Vagina (tissue), 2 donors: ENCODE measurements at regions not wholly inside any gene's neighbourhood (a gene's known extent, or its start where the extent isn't known, plus 50 kb on each side); places are given as distances from the start of the nearest gene placed in this dataset.

Experiments used
- DNase-seq, 2 donors: peaks; one replicate each; pipeline ENCODE4 v3.0.0-alpha.2; 2017; ENCODE audit errors: extremely low spot score in 2 of 2
- H3K27ac ChIP-seq: fragments of 200-600 bp; sonication (generic); one replicate; pipeline ENCODE4 v1.5.1; 2019
- H3K27me3 ChIP-seq: fragments of 200-600 bp; sonication (generic); one replicate; pipeline ENCODE4 v1.5.1; 2019
- H3K36me3 ChIP-seq, 2 donors: fragments of 200-600 bp; sonication (generic); one replicate each; pipeline ENCODE4 v1.5.1; 2017 to 2019
- H3K4me1 ChIP-seq: fragments of 200-600 bp; sonication (generic); one replicate; pipeline ENCODE4 v1.5.1; 2019
- H3K4me3 ChIP-seq, 2 donors: fragments of 200-600 bp; sonication (generic); 1 replicate in 1 of 2; 2 replicates in 1 of 2; pipeline ENCODE4 v1.5.1; 2016 to 2019
- H3K9me3 ChIP-seq: fragments of 200-600 bp; sonication (generic); one replicate; pipeline ENCODE4 v1.5.1; 2019
- POLR2A ChIP-seq, 2 donors: fragments of 450-650 bp; IDR thresholded peaks; one replicate each; pipeline ENCODE4 v1.6.1; 2017; ENCODE audit warnings: antibody characterized with exemption in 2 of 2, mild to moderate bottlenecking in 2 of 2, moderate library complexity in 2 of 2
- POLR2AphosphoS5 ChIP-seq, 2 donors: sonication (generic); formaldehyde crosslinking; IDR thresholded peaks; one replicate each; pipeline ENCODE4 v1.9.0; 2017; ENCODE audit warnings: antibody characterized with exemption in 2 of 2, mild to moderate bottlenecking in 2 of 2, low read depth in 1 of 2; ENCODE audit not compliant: insufficient read depth in 1 of 2
- intact Hi-C: fragments of 100-400 bp; cut with DNase I; formaldehyde crosslinking; loops from one replicate; pipeline ENCODE4 v1.15.1; 2023
- TF ChIP-seq, protein P1 (sequence below), 3 experiments: fragments of 450-650 bp in 2 of 3; fragments of 200-600 bp in 1 of 3; sonication (generic) in 1 of 3; IDR thresholded peaks; one replicate each; pipeline ENCODE4 v1.5.1; 2017 to 2019; ENCODE audit warnings: antibody characterized with exemption in 3 of 3, mild to moderate bottlenecking in 2 of 3, moderate library complexity in 2 of 3

DNA sequence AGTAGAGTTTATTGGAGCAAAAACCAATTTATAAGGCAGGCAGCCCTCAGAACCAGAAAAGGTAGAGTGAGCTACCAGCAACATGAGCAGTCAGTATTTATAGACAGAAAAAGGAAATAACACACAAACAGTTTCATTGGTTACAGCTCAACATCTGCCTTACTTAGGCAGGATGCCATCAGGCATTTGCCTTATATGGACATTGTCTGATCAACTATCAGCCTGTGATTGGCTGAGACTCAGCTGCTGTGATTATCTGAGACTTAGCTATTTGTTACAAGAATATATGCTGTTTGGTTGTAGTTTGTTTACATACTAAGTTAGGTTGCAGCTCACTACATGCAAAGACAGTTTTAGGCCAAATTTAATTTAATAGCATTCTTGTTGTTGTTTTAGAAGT is 60.4 kb upstream of the CDK1 start:
- Histone ChIP-seq H3K36me3 (no peaks in the 10 kb centered on the region), H3K27ac (no peak overlapping the region), H3K27me3 (no peaks in the 10 kb centered on the region), H3K9me3 (no peaks in the 10 kb centered on the region), H3K4me3 (no peak overlapping the region), H3K4me1 (no peaks in the 10 kb centered on the region)
- TF ChIP-seq, protein P1, sequence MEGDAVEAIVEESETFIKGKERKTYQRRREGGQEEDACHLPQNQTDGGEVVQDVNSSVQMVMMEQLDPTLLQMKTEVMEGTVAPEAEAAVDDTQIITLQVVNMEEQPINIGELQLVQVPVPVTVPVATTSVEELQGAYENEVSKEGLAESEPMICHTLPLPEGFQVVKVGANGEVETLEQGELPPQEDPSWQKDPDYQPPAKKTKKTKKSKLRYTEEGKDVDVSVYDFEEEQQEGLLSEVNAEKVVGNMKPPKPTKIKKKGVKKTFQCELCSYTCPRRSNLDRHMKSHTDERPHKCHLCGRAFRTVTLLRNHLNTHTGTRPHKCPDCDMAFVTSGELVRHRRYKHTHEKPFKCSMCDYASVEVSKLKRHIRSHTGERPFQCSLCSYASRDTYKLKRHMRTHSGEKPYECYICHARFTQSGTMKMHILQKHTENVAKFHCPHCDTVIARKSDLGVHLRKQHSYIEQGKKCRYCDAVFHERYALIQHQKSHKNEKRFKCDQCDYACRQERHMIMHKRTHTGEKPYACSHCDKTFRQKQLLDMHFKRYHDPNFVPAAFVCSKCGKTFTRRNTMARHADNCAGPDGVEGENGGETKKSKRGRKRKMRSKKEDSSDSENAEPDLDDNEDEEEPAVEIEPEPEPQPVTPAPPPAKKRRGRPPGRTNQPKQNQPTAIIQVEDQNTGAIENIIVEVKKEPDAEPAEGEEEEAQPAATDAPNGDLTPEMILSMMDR (IDR thresholded peaks at IDR 0.05): no peak
- TF ChIP-seq POLR2A (IDR thresholded peaks at IDR 0.05) (no peak), POLR2AphosphoS5 (IDR thresholded peaks at IDR 0.05; ENCODE audit: insufficient read depth in 1 of 2, low read depth in 1 of 2) (no peak)
- intact Hi-C loops: no loop called here
- no peak for DNase-seq

DNA sequence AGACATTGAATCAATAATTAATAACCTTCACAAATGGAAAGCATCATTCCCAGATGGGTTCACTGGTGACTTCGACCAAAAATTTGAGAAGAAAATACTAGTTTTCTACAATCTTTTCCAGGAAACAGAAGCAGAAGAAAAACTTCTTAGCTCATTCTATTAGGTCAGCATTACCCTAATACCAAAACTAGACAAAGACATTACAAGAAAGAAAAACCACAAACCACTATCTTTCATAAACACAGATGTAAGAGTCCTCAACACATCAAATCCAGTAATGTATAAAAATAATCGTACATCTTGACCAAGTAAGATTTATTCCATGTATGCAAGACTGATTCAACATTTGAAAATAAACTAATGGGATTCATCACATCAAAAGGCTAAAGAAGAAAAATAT is 64.0 kb upstream of the CDK1 start:
- Histone ChIP-seq H3K9me3 (no peaks in the 10 kb centered on the region), H3K4me1 (no peaks in the 10 kb centered on the region)

DNA sequence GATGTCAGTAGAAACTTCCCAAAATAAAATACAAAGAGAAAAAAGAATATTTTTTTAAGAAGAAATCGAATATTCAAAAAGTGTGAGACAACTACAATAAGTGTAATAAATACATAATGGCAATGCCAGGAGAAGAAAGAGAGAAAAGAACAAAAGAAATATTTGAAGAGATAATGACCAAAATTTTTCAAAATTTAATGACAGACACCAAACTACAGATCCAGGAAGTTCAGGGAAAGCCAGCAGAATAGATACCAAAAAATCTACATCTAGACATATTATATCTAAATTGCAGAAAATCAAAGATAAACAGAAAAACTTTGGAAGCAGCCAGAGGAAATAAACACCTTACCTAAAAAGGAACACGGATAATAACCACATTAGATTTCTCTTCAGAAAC is 66.8 kb upstream of the CDK1 start:
- DNase-seq: no peak
- TF ChIP-seq, protein P1 (IDR thresholded peaks at IDR 0.05): no peak
- Histone ChIP-seq H3K4me1 (no peaks in the 10 kb centered on the region), H3K36me3 (no peaks in the 10 kb centered on the region), H3K27me3 (no peaks in the 10 kb centered on the region), H3K9me3 (no peaks in the 10 kb centered on the region), H3K4me3 (no peak overlapping the region), H3K27ac (no peak overlapping the region)
- intact Hi-C loops: no loop called here

More for the DNA sequence above, 64.0 kb upstream of the CDK1 start:
- TF ChIP-seq, protein P1 (IDR thresholded peaks at IDR 0.05): no peak
- TF ChIP-seq POLR2A (IDR thresholded peaks at IDR 0.05) (no peak), POLR2AphosphoS5 (IDR thresholded peaks at IDR 0.05; ENCODE audit: insufficient read depth in 1 of 2, low read depth in 1 of 2) (no peak)
- H3K27ac ChIP-seq: no peak overlapping the region
- H3K4me3 ChIP-seq: no peak overlapping the region
- H3K27me3 ChIP-seq: no peaks in the 10 kb centered on the region
- intact Hi-C loops: no loop called here
- DNase-seq: no peak
- no peaks in the 10 kb centered on the region for H3K36me3 ChIP-seq

DNA sequence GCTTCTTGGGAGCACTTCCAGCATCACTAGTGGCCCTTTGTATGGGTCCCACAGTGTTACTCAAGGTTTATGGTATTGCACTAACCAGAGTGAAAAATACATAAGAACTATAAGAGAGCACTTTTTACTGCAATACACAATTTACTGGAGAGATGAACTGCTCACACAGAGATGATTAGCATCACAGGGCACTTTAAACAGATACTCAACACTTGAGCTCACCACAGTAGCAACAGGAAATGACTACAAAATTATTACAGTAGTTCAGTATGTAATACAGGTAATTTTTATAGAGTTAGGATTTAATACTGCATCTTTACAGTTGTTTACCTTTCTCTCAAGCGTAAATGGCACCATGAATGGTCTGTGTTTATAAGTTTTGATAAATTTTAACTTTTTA is 68.2 kb upstream of the CDK1 start:
- Histone ChIP-seq H3K4me1 (no peaks in the 10 kb centered on the region), H3K36me3 (no peaks in the 10 kb centered on the region), H3K4me3 (no peak overlapping the region), H3K27me3 (no peaks in the 10 kb centered on the region), H3K27ac (no peak overlapping the region), H3K9me3 (no peaks in the 10 kb centered on the region)
- intact Hi-C loops: no loop called here
- no peak for DNase-seq
- TF ChIP-seq POLR2A (IDR thresholded peaks at IDR 0.05) (no peak), POLR2AphosphoS5 (IDR thresholded peaks at IDR 0.05; ENCODE audit: insufficient read depth in 1 of 2, low read depth in 1 of 2) (no peak)
- TF ChIP-seq, protein P1 (IDR thresholded peaks at IDR 0.05): no peak

DNA sequence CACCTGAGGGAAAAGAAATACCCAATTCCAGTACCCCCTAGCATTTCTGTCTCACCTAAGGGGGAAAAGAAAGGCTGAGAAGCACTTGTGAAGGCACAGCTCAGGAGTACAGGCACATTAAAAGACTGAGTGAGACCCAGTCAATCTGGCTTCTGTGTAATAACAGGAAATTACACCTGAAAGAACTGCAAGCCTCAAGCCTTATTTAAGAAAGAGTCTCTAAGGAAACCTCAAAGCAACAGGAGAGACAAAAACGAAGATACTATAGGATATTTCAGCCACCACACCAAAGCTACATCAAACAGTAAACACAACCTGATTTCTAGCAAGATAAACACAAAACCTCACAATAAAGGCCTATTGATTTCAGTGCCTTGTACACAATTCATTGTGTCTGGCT is 69.6 kb upstream of the CDK1 start:
- no peak for DNase-seq
- no peaks in the 10 kb centered on the region for H3K9me3 ChIP-seq
- no peaks in the 10 kb centered on the region for H3K4me1 ChIP-seq
- H3K4me3 ChIP-seq: no peak overlapping the region
- no peaks in the 10 kb centered on the region for H3K36me3 ChIP-seq
- intact Hi-C loops: no loop called here
- no peak overlapping the region for H3K27ac ChIP-seq
- TF ChIP-seq POLR2AphosphoS5 (IDR thresholded peaks at IDR 0.05; ENCODE audit: insufficient read depth in 1 of 2, low read depth in 1 of 2): no peak
- TF ChIP-seq POLR2A (IDR thresholded peaks at IDR 0.05): no peak
- TF ChIP-seq, protein P1 (IDR thresholded peaks at IDR 0.05): no peak
- no peaks in the 10 kb centered on the region for H3K27me3 ChIP-seq
